ENCODE measurements at regions not wholly inside any gene's neighbourhood (a gene's known extent, or its start where the extent isn't known, plus 50 kb on each side); places are given as distances from the start of the nearest gene placed in this dataset.

DNA sequence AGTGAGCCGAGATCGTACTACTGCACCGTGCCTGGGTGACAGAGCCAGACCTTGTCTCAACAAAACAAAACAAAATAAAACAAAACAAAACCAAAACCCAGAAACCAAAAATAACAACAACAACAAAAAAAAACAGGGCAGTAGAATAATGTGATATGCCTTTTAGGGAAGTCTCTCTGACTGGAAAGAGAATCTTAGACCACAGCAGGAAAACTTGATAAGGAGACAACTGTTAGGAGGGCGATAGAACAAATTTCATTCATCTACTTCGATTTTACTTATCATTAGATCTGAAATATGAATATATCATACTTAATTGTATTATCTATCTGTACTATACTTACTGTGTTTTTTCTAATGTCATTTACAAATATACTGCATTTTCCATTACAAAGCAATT is 109.0 kb upstream of the CNTNAP5 start:
- POLR2A ChIA-PET = no interaction called here

DNA sequence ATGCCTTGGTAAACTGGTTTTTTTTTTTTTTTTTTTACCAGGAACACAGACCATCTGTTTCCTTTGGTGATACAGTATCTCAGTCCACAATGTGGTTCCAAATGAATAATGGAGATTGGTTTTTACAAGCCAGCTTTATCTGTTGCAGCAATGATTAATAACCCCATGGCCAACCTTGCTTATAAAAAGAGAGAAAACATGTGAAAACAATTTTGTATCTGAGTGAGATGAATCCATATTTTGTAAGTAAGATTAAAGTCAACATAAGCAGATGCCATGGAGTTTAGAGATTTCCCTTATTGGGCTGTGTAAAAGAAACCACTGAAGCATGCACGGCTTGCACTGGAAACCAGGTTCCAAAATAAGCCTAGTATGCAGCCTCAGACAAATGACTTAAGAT is 108.6 kb upstream of the CNTNAP5 start:
- Histone ChIP-seq H2AFZ (ENCODE audit: control insufficient read depth, low read depth, low read length) (no peak overlapping the region), H3K36me3 (ENCODE audit: control insufficient read depth in 2 of 2, insufficient read depth in 2 of 2, low read length in 1 of 2) (no peaks in the 10 kb centered on the region), H3K9ac (ENCODE audit: control insufficient read depth, insufficient read depth, low read length) (no peak overlapping the region), H3K27me3 (replicated peaks in 1 of 2; ENCODE audit: control insufficient read depth in 2 of 2, insufficient read depth in 2 of 2, low read length in 1 of 2) (no peaks in the 10 kb centered on the region), H4K20me1 (ENCODE audit: control insufficient read depth, insufficient read depth) (no peaks in the 10 kb centered on the region), H3K4me1 (ENCODE audit: control insufficient read depth, insufficient read depth, low read length) (no peaks in the 10 kb centered on the region), H3K27ac (ENCODE audit: control insufficient read depth, insufficient read depth) (no peak overlapping the region), H3K4me3 (no peak overlapping the region), H3K79me2 (ENCODE audit: control insufficient read depth, insufficient read depth, low read length) (no peaks in the 10 kb centered on the region), H3K4me2 (ENCODE audit: control insufficient read depth, insufficient read depth) (no peak overlapping the region), H3K9me3 (replicated peaks; ENCODE audit: control insufficient read depth, insufficient read depth, low read length) (no peaks in the 10 kb centered on the region)
- CTCF ChIA-PET = interaction anchor here (0.9 kb wide), 1 partner anchor 25 kb away, joined by 4 read pairs; no protein-coding TSS in a partner anchor
- DNase-seq (ENCODE audit: low read depth, low spot score) (no peak), FAIRE-seq (no peak), ATAC-seq (no peak)
- 0% methylated on average over 1 of the region's 1 CpG for WGBS (ENCODE audit: insufficient coverage, insufficient replicate concordance, low lambda C conversion rate, missing lambda C conversion rate)
- POLR2A ChIA-PET = no interaction called here
- RAD21 ChIA-PET (ENCODE audit: unreplicated experiment) = no interaction called here
- SMC1A ChIA-PET (ENCODE audit: uncharacterized antibody, unreplicated experiment) = no interaction called here
- in situ Hi-C loops (cut with MboI) (no loop called here), intact Hi-C loops (cut with micrococcal nuclease; ENCODE audit: unreplicated experiment) (no loop called here)
- TF ChIP-seq, protein P1, sequence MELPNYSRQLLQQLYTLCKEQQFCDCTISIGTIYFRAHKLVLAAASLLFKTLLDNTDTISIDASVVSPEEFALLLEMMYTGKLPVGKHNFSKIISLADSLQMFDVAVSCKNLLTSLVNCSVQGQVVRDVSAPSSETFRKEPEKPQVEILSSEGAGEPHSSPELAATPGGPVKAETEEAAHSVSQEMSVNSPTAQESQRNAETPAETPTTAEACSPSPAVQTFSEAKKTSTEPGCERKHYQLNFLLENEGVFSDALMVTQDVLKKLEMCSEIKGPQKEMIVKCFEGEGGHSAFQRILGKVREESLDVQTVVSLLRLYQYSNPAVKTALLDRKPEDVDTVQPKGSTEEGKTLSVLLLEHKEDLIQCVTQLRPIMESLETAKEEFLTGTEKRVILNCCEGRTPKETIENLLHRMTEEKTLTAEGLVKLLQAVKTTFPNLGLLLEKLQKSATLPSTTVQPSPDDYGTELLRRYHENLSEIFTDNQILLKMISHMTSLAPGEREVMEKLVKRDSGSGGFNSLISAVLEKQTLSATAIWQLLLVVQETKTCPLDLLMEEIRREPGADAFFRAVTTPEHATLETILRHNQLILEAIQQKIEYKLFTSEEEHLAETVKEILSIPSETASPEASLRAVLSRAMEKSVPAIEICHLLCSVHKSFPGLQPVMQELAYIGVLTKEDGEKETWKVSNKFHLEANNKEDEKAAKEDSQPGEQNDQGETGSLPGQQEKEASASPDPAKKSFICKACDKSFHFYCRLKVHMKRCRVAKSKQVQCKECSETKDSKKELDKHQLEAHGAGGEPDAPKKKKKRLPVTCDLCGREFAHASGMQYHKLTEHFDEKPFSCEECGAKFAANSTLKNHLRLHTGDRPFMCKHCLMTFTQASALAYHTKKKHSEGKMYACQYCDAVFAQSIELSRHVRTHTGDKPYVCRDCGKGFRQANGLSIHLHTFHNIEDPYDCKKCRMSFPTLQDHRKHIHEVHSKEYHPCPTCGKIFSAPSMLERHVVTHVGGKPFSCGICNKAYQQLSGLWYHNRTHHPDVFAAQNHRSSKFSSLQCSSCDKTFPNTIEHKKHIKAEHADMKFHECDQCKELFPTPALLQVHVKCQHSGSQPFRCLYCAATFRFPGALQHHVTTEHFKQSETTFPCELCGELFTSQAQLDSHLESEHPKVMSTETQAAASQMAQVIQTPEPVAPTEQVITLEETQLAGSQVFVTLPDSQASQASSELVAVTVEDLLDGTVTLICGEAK (IDR thresholded peaks at IDR 0.05; ENCODE audit: borderline replicate concordance) = no peak
- no peak for TF ChIP-seq JUNB (IDR thresholded peaks at IDR 0.05)
- no peak for TF ChIP-seq LARP7 (IDR thresholded peaks at IDR 0.05)
- TF ChIP-seq RBBP5 (conservative IDR thresholded peaks at IDR 0.05) = no peak
- TF ChIP-seq EGR1 (IDR thresholded peaks at IDR 0.05; ENCODE audit: borderline replicate concordance in 1 of 2, low read depth in 2 of 2, low read length in 2 of 2) = no peak
- no peak for TF ChIP-seq YBX1 (IDR thresholded peaks at IDR 0.05)
- TF ChIP-seq MTA3 (IDR thresholded peaks at IDR 0.05; ENCODE audit: borderline replicate concordance, low read length) = no peak
- no peak for TF ChIP-seq CEBPB (IDR thresholded peaks at IDR 0.05; ENCODE audit: borderline replicate concordance in 1 of 2, low read depth in 2 of 2, low read length in 2 of 2)
- no TSS peak for BruUV-seq (replicated peaks)

More for the DNA sequence above, 109.0 kb upstream of the CNTNAP5 start:
- in situ Hi-C loops (cut with MboI) (no loop called here), intact Hi-C loops (cut with micrococcal nuclease; ENCODE audit: unreplicated experiment) (no loop called here)
- ChIA-PET SMC1A (ENCODE audit: uncharacterized antibody, unreplicated experiment) (no interaction called here), RAD21 (ENCODE audit: unreplicated experiment) (no interaction called here), CTCF (no interaction called here)
- 42% methylated on average over 5 of the region's 5 CpGs for WGBS (ENCODE audit: insufficient coverage, insufficient replicate concordance, low lambda C conversion rate, missing lambda C conversion rate)
- H3K27me3 ChIP-seq (replicated peaks in 1 of 2; ENCODE audit: control insufficient read depth in 2 of 2, insufficient read depth in 2 of 2, low read length in 1 of 2) = no peaks in the 10 kb centered on the region
- no peaks in the 10 kb centered on the region for H3K36me3 ChIP-seq (ENCODE audit: control insufficient read depth in 2 of 2, insufficient read depth in 2 of 2, low read length in 1 of 2)
- H3K79me2 ChIP-seq (ENCODE audit: control insufficient read depth, insufficient read depth, low read length) = no peaks in the 10 kb centered on the region
- H3K4me3 ChIP-seq = no peak overlapping the region
- TF ChIP-seq NFIC (IDR thresholded peaks at IDR 0.05; ENCODE audit: low read depth, low read length) (no peak), SMAD5 (IDR thresholded peaks at IDR 0.05; ENCODE audit: low read depth) (no peak), GATAD2B (conservative IDR thresholded peaks at IDR 0.05; ENCODE audit: low read depth) (no peak), ZSCAN29 (IDR thresholded peaks at IDR 0.05) (no peak), SREBF2 (IDR thresholded peaks at IDR 0.05; ENCODE audit: low read length) (no peak), SMAD1 (IDR thresholded peaks at IDR 0.05; ENCODE audit: low read depth, partially characterized antibody) (no peak)
- H4K20me1 ChIP-seq (ENCODE audit: control insufficient read depth, insufficient read depth) = no peaks in the 10 kb centered on the region
- DNase-seq (ENCODE audit: low read depth, low spot score) (no peak), ATAC-seq (no peak), FAIRE-seq (no peak)
- no peak overlapping the region for H3K27ac ChIP-seq (ENCODE audit: control insufficient read depth, insufficient read depth)
- no peaks in the 10 kb centered on the region for H3K9me3 ChIP-seq (replicated peaks; ENCODE audit: control insufficient read depth, insufficient read depth, low read length)
- no peak overlapping the region for H3K4me2 ChIP-seq (ENCODE audit: control insufficient read depth, insufficient read depth)
- H3K9ac ChIP-seq (ENCODE audit: control insufficient read depth, insufficient read depth, low read length) = no peak overlapping the region
- BruUV-seq (replicated peaks) = no TSS peak
- no peak overlapping the region for H2AFZ ChIP-seq (ENCODE audit: control insufficient read depth, low read depth, low read length)
- H3K4me1 ChIP-seq (ENCODE audit: control insufficient read depth, insufficient read depth, low read length) = no peaks in the 10 kb centered on the region
